Esophagus muscularis mucosa (tissue), 4 donors: ENCODE measurements at regions not wholly inside any gene's neighbourhood (a gene's known extent, or its start where the extent isn't known, plus 50 kb on each side); places are given as distances from the start of the nearest gene placed in this dataset.

Source experiments
- DNase-seq: peaks from one replicate; pipeline ENCODE4 v3.0.0-alpha.2; 2017; ENCODE audit errors: extremely low spot score
- H3K27ac ChIP-seq, 4 donors: fragments of 200-600 bp; sonication (generic); replicated peaks in 1 of 4; 1 replicate in 3 of 4; 2 replicates in 1 of 4; pipeline ENCODE4 v1.5.1; 2016 to 2019; ENCODE audit warnings: mild to moderate bottlenecking in 1 of 4
- H3K27me3 ChIP-seq, 4 donors: fragments of 200-600 bp; sonication (generic); one replicate each; pipeline versions ENCODE4 v1.5.1 to v1.6.0; 2016 to 2019
- H3K36me3 ChIP-seq, 4 donors: fragments of 200-600 bp; sonication (generic); one replicate each; pipeline ENCODE4 v1.5.1; 2016 to 2019
- H3K4me1 ChIP-seq, 4 donors: fragments of 200-600 bp; sonication (generic); one replicate each; pipeline ENCODE4 v1.5.1; 2016 to 2019
- H3K4me3 ChIP-seq, 4 donors: fragments of 200-600 bp; sonication (generic); 1 replicate in 2 of 4; 2 replicates in 2 of 4; pipeline ENCODE4 v1.5.1; 2016 to 2019; ENCODE audit warnings: mild to moderate bottlenecking in 4 of 4, moderate library complexity in 1 of 4
- H3K9me3 ChIP-seq, 4 donors: fragments of 200-600 bp; sonication (generic); 1 replicate in 3 of 4; 2 replicates in 1 of 4; pipeline ENCODE4 v1.5.1; 2016 to 2019
- EP300 ChIP-seq: sonication (generic); formaldehyde crosslinking; IDR thresholded peaks from one replicate; pipeline ENCODE4 v1.6.1; 2017; ENCODE audit warnings: antibody characterized with exemption
- POLR2A ChIP-seq: fragments of 450-650 bp; IDR thresholded peaks from one replicate; pipeline ENCODE4 v1.6.1; 2017; ENCODE audit warnings: antibody characterized with exemption, moderate library complexity, mild to moderate bottlenecking, low read depth
- POLR2AphosphoS5 ChIP-seq, 2 donors: sonication (generic); formaldehyde crosslinking; IDR thresholded peaks; one replicate each; pipeline ENCODE4 v1.6.1; 2017; ENCODE audit warnings: antibody characterized with exemption in 2 of 2
- WGBS: methylation state at CpG from one replicate; pipeline ENCODE4 v1.1.5; 2018; 5-methylcytosine and 5-hydroxymethylcytosine counted together
- intact Hi-C: fragments of 100-400 bp; cut with DNase I; formaldehyde crosslinking; loops from one replicate; pipeline ENCODE4 v1.15.1; 2023
- TF ChIP-seq, protein P1 (sequence below), 3 experiments: fragments of 200-600 bp in 2 of 3; fragments of 450-650 bp in 1 of 3; sonication (generic) in 2 of 3; IDR thresholded peaks; one replicate each; pipeline ENCODE4 v1.5.1; 2017 to 2019; ENCODE audit warnings: antibody characterized with exemption in 3 of 3, mild to moderate bottlenecking in 2 of 3, moderate library complexity in 1 of 3

DNA sequence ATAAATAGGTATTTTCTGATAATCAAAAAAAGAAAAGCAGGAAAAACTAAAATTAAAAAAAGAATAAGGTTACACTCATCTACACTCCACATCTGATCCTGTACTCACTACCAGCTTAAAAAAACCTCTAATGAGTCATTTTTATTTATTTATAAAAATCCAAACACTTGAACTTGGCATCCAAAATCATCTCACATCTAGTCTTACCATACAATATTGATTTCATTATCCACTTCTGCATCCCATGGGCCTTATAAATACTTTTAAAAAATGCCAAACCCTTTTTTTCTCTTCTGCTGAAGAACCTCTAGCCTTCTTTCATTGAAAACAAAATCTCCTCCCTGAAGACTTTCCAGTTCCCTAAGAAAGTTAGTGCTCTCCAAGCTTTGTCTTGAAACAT is 109.7 kb downstream of the TMTC3 start:
- H3K27ac ChIP-seq, result no peak overlapping the region
- TF ChIP-seq, protein P1, sequence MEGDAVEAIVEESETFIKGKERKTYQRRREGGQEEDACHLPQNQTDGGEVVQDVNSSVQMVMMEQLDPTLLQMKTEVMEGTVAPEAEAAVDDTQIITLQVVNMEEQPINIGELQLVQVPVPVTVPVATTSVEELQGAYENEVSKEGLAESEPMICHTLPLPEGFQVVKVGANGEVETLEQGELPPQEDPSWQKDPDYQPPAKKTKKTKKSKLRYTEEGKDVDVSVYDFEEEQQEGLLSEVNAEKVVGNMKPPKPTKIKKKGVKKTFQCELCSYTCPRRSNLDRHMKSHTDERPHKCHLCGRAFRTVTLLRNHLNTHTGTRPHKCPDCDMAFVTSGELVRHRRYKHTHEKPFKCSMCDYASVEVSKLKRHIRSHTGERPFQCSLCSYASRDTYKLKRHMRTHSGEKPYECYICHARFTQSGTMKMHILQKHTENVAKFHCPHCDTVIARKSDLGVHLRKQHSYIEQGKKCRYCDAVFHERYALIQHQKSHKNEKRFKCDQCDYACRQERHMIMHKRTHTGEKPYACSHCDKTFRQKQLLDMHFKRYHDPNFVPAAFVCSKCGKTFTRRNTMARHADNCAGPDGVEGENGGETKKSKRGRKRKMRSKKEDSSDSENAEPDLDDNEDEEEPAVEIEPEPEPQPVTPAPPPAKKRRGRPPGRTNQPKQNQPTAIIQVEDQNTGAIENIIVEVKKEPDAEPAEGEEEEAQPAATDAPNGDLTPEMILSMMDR (IDR thresholded peaks at IDR 0.05), result no peak
- TF ChIP-seq POLR2A (no peak), EP300 (no peak), POLR2AphosphoS5 (IDR thresholded peaks at IDR 0.05) (no peak)
- DNase-seq, result no peak
- intact Hi-C loops, result no loop called here
- H3K9me3 ChIP-seq, result no peaks in the 10 kb centered on the region
- peaks cover 0 to 26% (median 21%) of the 10 kb centered on the region in 4 donors for H3K4me1 ChIP-seq
- no peaks in the 10 kb centered on the region for H3K27me3 ChIP-seq
- H3K4me3 ChIP-seq, result no peak overlapping the region
- H3K36me3 ChIP-seq, result no peaks in the 10 kb centered on the region

- peak overlapping the region; percentile 29 to 65 (median 58) for H3K27ac ChIP-seq
- no peak overlapping the region for H3K4me3 ChIP-seq
- intact Hi-C loops, result no loop called here
- H3K4me1 ChIP-seq, result peaks cover 0 to 25% (median 19%) of the 10 kb centered on the region in 4 donors
- no peaks in the 10 kb centered on the region for H3K9me3 ChIP-seq
- H3K36me3 ChIP-seq, result no peaks in the 10 kb centered on the region
- TF ChIP-seq POLR2A, result no peak
- TF ChIP-seq, protein P1 (IDR thresholded peaks at IDR 0.05), result no peak
- no peak for TF ChIP-seq POLR2AphosphoS5 (IDR thresholded peaks at IDR 0.05)
- no peak for TF ChIP-seq EP300
- no peaks in the 10 kb centered on the region for H3K27me3 ChIP-seq
- DNase-seq, result no peak
These were observed 111.4 kb downstream of the TMTC3 start for GRCh38 chr12:88253371-88253978.

DNA sequence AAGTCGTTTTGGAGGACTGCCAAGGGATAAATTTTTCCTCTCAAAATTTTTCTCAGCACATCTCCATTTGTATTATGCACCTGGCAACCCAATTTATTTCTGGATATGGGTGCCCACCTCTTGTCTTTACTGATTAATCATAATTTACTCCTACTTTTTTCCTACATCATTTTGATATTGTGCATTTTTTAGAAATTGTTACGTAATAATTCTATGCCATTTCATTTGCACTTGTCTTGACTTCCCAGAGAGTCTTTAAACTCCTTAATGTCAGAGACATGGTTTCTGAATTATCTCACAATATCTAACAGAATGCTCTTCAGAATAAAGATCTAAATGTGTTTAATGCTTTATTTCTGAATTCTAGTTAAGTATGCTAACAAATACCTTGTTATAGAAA is 113.1 kb downstream of the TMTC3 start:
- WGBS, result 86% methylated on average over 2 of the region's 2 CpGs
- TF ChIP-seq POLR2AphosphoS5 (IDR thresholded peaks at IDR 0.05), result no peak
- TF ChIP-seq, protein P1 (IDR thresholded peaks at IDR 0.05), result no peak
- no peak for TF ChIP-seq POLR2A
- TF ChIP-seq EP300, result no peak
- Histone ChIP-seq H3K4me1 (peaks cover 0 to 25% (median 19%) of the 10 kb centered on the region in 4 donors), H3K36me3 (no peaks in the 10 kb centered on the region), H3K27ac (no peak overlapping the region), H3K9me3 (no peaks in the 10 kb centered on the region), H3K27me3 (no peaks in the 10 kb centered on the region), H3K4me3 (no peak overlapping the region)
- DNase-seq, result no peak
- intact Hi-C loops, result no loop called here

GRCh38 chr12:88255847-88256246 is 113.7 kb downstream of the TMTC3 start:
- H3K9me3 ChIP-seq, result no peaks in the 10 kb centered on the region
- intact Hi-C loops, result no loop called here
- no peak for TF ChIP-seq EP300
- no peak for TF ChIP-seq POLR2AphosphoS5 (IDR thresholded peaks at IDR 0.05)
- TF ChIP-seq POLR2A, result no peak
- TF ChIP-seq, protein P1 (IDR thresholded peaks at IDR 0.05), result no peak
- H3K4me1 ChIP-seq, result peaks cover 0 to 25% (median 19%) of the 10 kb centered on the region in 4 donors
- no peaks in the 10 kb centered on the region for H3K27me3 ChIP-seq
- H3K27ac ChIP-seq, result no peak overlapping the region
- H3K36me3 ChIP-seq, result no peaks in the 10 kb centered on the region
- H3K4me3 ChIP-seq, result no peak overlapping the region
- no peak for DNase-seq

DNA sequence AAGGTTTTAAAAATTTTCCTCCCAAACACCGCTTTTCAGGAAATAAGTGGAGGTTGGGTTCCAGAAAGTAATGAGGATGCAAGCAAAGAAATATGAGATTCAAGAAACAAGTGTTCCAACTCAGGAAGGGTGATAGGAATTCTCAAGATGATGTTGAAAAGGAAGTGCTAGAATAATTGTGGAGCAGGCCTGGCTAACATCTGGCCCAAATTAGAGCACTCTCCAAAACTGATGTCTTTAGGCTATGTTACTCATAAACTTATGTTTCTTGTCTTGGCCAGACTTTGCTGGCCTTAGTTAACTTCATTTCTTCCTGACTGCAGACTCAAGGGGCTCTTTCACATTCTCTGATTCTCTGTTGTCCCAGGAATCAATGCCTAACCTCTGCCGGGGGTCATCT is 116.3 kb downstream of the TMTC3 start:
- no peak for DNase-seq
- no peaks in the 10 kb centered on the region for H3K9me3 ChIP-seq
- H3K27me3 ChIP-seq, result no peaks in the 10 kb centered on the region
- H3K4me3 ChIP-seq, result no peak overlapping the region
- H3K36me3 ChIP-seq, result no peaks in the 10 kb centered on the region
- 83% methylated on average over 2 of the region's 2 CpGs for WGBS
- H3K4me1 ChIP-seq, result peaks cover 0 to 9% (median 4%) of the 10 kb centered on the region in 4 donors
- no peak for TF ChIP-seq POLR2A
- TF ChIP-seq, protein P1 (IDR thresholded peaks at IDR 0.05), result no peak
- no peak for TF ChIP-seq EP300
- TF ChIP-seq POLR2AphosphoS5 (IDR thresholded peaks at IDR 0.05), result no peak
- H3K27ac ChIP-seq, result no peak overlapping the region
- intact Hi-C loops, result no loop called here
